ENCODE measurements at regions not wholly inside any gene's neighbourhood (a gene's known extent, or its start where the extent isn't known, plus 50 kb on each side); places are given as distances from the start of the nearest gene placed in this dataset.

DNA sequence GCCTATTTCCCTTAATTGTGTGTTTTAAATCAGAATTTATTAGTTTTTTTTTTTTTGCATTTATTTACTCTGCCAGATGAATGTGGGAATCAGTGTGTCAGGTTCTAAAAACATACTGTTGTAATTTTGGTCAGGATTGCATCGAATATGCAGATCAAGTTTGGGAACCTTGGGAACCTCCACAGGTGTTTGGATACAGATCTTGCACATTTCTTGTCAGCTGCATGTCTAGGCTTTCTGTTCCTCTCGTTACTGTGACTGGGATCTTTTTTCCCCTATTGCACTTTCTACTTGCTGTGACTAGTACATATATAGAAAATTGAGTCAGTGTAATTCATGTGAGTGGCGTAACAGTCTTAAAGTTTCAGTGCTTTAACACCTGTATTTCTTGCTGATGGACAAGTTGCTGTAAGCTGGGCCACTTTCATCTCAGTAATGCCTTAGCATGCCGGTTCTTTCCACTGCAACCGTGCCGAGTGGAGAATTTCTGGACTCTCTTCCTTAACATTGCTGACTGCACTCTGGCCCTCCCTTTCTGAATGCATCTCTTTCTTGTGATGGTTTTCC lies 112.5 kb downstream of the TENT4A start:
- Mint-ChIP-seq H3K36me3 (peaks cover 1% of the 10 kb centered on the region), H3K9me3 (peaks cover 7% of the 10 kb centered on the region), H3K4me3 (no peak overlapping the region), H3K4me1 (peaks cover 51% of the 10 kb centered on the region), H3K27me3 (peaks cover 24% of the 10 kb centered on the region), H3K27ac (no peak overlapping the region)
- CTCF ChIA-PET = interaction anchor here (1.4 to 2.8 kb wide), 2 partner anchors 11 to 13 kb away, joined by 4 to 12 read pairs; no protein-coding TSS in a partner anchor
- DNase-seq = no peak

DNA sequence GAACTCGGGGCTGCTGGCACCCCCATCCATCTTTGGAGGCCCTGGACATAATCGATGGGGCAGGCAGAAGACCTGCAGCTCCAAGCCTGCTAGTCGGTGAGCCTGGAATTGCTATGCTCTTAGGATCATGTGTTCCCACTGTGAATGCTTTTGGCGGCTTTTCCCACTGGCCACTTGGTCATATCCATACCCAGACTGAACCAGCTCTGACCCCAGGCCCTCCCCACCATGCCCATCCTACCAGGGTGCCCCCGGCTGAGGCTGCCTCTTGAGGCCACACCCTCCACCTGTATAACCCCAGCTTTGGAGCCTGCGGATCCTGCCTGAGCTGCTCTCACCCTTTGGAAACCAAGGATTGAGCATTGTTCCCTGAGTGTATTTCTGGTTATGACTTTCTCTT lies 113.5 kb downstream of the TENT4A start:
- CTCF ChIA-PET = interaction anchor here (1.4 kb wide), 1 partner anchor 9 kb away, joined by 3 read pairs; no protein-coding TSS in a partner anchor
- Mint-ChIP-seq H3K27ac (no peak overlapping the region), H3K36me3 (peaks cover 3% of the 10 kb centered on the region), H3K27me3 (peaks cover 19% of the 10 kb centered on the region), H3K9me3 (peaks cover 8% of the 10 kb centered on the region), H3K4me3 (no peak overlapping the region), H3K4me1 (peaks cover 58% of the 10 kb centered on the region)
- no peak for DNase-seq

DNA sequence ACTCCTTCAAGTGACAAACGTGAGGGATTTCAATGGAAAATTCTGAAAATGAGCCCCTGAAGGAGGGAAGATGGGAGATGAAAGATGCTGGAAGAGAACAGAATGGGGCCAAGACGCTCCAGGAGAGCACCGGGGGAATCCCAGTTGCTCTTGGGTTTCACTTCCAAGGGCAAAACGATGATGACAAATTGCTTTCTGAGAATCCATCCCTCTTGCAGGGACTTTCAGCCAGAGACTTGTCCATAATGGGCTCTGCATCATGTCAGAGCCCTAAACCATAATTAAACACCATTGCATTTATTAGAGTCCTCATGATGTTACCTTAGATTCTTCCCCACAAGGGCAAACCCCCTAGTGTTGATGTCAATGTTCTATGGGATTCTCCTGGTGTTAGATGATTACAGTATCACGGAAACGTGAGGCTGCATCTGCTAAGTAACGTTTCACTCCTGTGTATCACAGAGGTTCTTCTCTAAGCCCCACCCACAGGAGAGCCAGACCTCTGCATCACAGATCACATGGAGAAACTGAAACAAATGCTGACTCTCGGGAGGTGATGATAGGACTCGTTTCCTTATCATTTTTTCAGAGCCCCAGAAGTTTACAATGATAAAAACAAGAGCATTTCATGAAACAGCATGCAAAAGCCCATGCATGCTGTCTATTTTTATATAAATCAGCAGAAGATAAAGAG lies 114.4 kb downstream of the TENT4A start:
- peak overlapping the region; percentile 96 for H3K27ac Mint-ChIP-seq
- H3K36me3 Mint-ChIP-seq = peaks cover 3% of the 10 kb centered on the region
- H3K4me1 Mint-ChIP-seq = peaks cover 68% of the 10 kb centered on the region
- H3K27me3 Mint-ChIP-seq = peaks cover 12% of the 10 kb centered on the region
- peak overlapping the region; percentile 62 for H3K4me3 Mint-ChIP-seq
- H3K9me3 Mint-ChIP-seq = peaks cover 8% of the 10 kb centered on the region
- CTCF ChIA-PET = interaction anchor here (1.4 kb wide), 1 partner anchor 10 kb away, joined by 3 read pairs; no protein-coding TSS in a partner anchor
- peak; percentile 74 for DNase-seq

DNA sequence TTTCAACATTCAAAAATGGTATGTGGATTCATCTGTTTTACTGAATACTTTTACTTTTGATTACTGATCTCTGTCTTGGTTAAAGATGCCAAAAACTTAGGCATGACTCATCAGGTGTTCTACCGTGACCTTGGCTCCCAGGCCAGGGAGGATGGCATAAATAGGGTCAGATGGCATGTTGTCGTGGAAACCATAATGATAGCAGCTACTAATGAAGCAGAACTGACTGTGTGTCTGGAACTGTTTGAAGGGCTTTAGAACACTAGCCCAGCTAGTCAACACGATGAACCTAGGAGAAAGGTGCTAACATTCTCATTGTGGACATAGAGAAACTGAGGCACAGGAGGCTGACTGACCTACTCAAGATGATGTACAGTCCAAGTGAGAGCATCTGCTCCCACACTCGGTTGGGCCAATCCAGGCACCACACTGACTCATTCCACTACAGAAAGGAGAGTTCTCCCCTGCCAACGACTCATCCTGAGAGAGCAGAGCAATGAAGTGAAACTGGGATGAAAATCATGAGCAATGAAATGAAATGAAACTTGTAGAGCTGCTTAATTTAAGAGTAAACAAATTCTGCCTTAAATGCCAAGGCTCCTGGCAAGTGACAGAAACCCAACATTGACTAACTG lies 116.0 kb downstream of the TENT4A start:
- Mint-ChIP-seq H3K27me3 (no peaks in the 10 kb centered on the region), H3K27ac (peak overlapping the region; percentile 71), H3K4me3 (peak overlapping the region; percentile 17), H3K36me3 (peaks cover 3% of the 10 kb centered on the region), H3K9me3 (peaks cover 11% of the 10 kb centered on the region), H3K4me1 (peaks cover 73% of the 10 kb centered on the region)
- CTCF ChIA-PET = interaction anchor here (2.2 to 2.6 kb wide), 2 partner anchors 9 to 10 kb away, joined by 7 to 10 read pairs; no protein-coding TSS in a partner anchor
- DNase-seq = peak; percentile 48

- CTCF ChIA-PET = interaction anchor here (2.2 to 2.6 kb wide), 2 partner anchors 8 to 11 kb away, joined by 7 to 10 read pairs; no protein-coding TSS in a partner anchor
- no peak for DNase-seq
- Mint-ChIP-seq H3K4me3 (no peak overlapping the region), H3K4me1 (peaks cover 79% of the 10 kb centered on the region), H3K27me3 (no peaks in the 10 kb centered on the region), H3K27ac (peak overlapping the region; percentile 19), H3K36me3 (peaks cover 10% of the 10 kb centered on the region), H3K9me3 (peaks cover 21% of the 10 kb centered on the region)
These were observed 117.5 kb downstream of the TENT4A start for GRCh38 chr5:6830643-6831239.

- Mint-ChIP-seq H3K4me3 (peak overlapping the region; percentile 11), H3K36me3 (peaks cover 10% of the 10 kb centered on the region), H3K4me1 (peaks cover 79% of the 10 kb centered on the region), H3K9me3 (peaks cover 21% of the 10 kb centered on the region), H3K27me3 (no peaks in the 10 kb centered on the region), H3K27ac (peak overlapping the region; percentile 87)
- no peak for DNase-seq
- CTCF ChIA-PET = no interaction called here
These were observed 118.7 kb downstream of the TENT4A start for GRCh38 chr5:6831678-6832671.

DNA sequence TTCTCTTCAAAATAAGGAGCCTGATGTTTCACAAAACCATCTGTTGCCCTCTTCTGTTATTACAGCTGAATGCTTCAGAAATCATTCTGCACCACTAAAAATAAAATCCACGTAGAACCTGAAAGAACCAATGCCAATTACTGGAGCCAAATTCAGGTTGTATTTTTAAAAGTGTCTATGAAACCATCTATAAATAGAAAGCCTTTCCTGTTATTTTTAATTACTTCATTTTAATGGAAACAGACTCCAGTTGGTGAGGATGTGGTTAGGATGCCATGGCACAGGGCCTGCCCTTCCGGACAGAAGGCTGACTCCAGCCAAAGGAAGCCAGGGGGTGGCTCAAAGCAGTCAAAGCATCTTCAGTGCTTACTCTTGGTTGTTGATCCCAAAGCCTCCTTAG lies 119.8 kb downstream of the TENT4A start:
- peaks cover 74% of the 10 kb centered on the region for H3K4me1 Mint-ChIP-seq
- H3K4me3 Mint-ChIP-seq = peak overlapping the region; percentile 52
- peak; percentile 56 for DNase-seq
- peaks cover 3% of the 10 kb centered on the region for H3K27me3 Mint-ChIP-seq
- H3K27ac Mint-ChIP-seq = peak overlapping the region; percentile 87
- CTCF ChIA-PET = interaction anchor here (1.7 kb wide), 1 partner anchor 13 kb away, joined by 7 read pairs; no protein-coding TSS in a partner anchor
- H3K36me3 Mint-ChIP-seq = peaks cover 10% of the 10 kb centered on the region
- peaks cover 21% of the 10 kb centered on the region for H3K9me3 Mint-ChIP-seq

DNA sequence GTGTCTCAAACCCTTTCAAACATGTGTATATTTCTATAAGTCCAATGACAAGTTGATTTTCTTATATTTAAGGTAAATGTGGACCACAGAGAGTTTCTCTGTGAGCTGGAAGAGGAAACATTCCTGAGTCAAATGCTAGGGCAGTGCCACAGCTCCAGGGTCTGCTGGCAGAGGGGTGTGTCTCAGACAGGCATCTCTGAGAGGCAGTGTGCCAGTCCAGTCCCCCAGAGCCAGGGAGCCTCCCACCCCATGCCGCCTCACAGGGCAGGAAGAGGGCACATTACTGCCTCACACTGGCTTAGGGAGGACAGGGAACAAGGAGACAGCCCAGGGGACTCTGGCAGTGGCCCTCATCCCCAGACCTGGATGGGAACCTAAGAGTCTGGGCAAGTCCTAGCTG lies 120.2 kb downstream of the TENT4A start:
- H3K4me1 Mint-ChIP-seq = peaks cover 70% of the 10 kb centered on the region

GRCh38 chr5:6837095-6837494 lies 123.9 kb downstream of the TENT4A start:
- H3K4me1 Mint-ChIP-seq = peaks cover 33% of the 10 kb centered on the region
- H3K27me3 Mint-ChIP-seq = peaks cover 20% of the 10 kb centered on the region
- no peak overlapping the region for H3K27ac Mint-ChIP-seq
- CTCF ChIA-PET = interaction anchor here (1.0 to 2.0 kb wide), 6 partner anchors 12 to 24 kb away, joined by 4 to 12 read pairs (median 9); no protein-coding TSS in a partner anchor
- DNase-seq = no peak
- H3K4me3 Mint-ChIP-seq = no peak overlapping the region
- H3K36me3 Mint-ChIP-seq = peaks cover 7% of the 10 kb centered on the region
- H3K9me3 Mint-ChIP-seq = peaks cover 13% of the 10 kb centered on the region

More for the DNA sequence above, 120.2 kb downstream of the TENT4A start:
- Mint-ChIP-seq H3K4me3 (no peak overlapping the region), H3K27me3 (peaks cover 3% of the 10 kb centered on the region), H3K9me3 (peaks cover 21% of the 10 kb centered on the region), H3K36me3 (peaks cover 10% of the 10 kb centered on the region), H3K27ac (peak overlapping the region; percentile 87)
- DNase-seq = no peak
- CTCF ChIA-PET = interaction anchor here (1.0 to 1.7 kb wide), 2 partner anchors 12 to 14 kb away, joined by 3 to 7 read pairs; no protein-coding TSS in a partner anchor

- no peak overlapping the region for H3K4me3 Mint-ChIP-seq
- H3K4me1 Mint-ChIP-seq = peaks cover 28% of the 10 kb centered on the region
- CTCF ChIA-PET = interaction anchor here (1.0 to 2.0 kb wide), 5 partner anchors 15 to 24 kb away, joined by 4 to 11 read pairs (median 5); no protein-coding TSS in a partner anchor
- H3K27me3 Mint-ChIP-seq = peaks cover 20% of the 10 kb centered on the region
- H3K36me3 Mint-ChIP-seq = peaks cover 7% of the 10 kb centered on the region
- DNase-seq = peak; percentile 60
- no peak overlapping the region for H3K27ac Mint-ChIP-seq
- H3K9me3 Mint-ChIP-seq = peaks cover 13% of the 10 kb centered on the region
These were observed 124.4 kb downstream of the TENT4A start for GRCh38 chr5:6837519-6838110.

DNA sequence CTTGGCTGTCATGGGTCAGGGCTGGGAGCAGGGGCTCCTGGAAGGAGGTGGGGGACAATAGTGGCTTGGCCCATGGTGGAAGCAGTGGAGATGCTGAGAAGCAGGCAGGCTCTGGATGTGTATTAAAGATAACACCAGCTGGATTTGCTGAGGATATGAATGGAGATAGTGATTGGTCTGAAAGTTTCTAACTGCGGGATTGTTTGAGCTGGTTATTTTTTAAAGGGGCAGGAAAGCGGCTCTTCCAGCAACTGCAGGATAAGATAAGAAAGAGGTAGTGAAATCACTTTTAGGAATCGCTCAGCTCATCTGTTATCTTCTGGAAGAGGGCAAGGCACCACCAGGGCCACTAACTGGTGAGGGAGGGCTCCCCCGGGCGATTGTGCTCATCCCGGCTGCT lies 125.5 kb downstream of the TENT4A start:
- CTCF ChIA-PET = interaction anchor here (0.7 to 2.8 kb wide), 7 partner anchors 9 to 1441 kb away, joined by 3 to 23 read pairs (median 5); no protein-coding TSS in a partner anchor
- H3K36me3 Mint-ChIP-seq = peaks cover 7% of the 10 kb centered on the region
- H3K4me1 Mint-ChIP-seq = peaks cover 17% of the 10 kb centered on the region
- peaks cover 24% of the 10 kb centered on the region for H3K27me3 Mint-ChIP-seq
- DNase-seq = no peak
- no peak overlapping the region for H3K4me3 Mint-ChIP-seq
- H3K27ac Mint-ChIP-seq = no peak overlapping the region
- peaks cover 16% of the 10 kb centered on the region for H3K9me3 Mint-ChIP-seq

DNA sequence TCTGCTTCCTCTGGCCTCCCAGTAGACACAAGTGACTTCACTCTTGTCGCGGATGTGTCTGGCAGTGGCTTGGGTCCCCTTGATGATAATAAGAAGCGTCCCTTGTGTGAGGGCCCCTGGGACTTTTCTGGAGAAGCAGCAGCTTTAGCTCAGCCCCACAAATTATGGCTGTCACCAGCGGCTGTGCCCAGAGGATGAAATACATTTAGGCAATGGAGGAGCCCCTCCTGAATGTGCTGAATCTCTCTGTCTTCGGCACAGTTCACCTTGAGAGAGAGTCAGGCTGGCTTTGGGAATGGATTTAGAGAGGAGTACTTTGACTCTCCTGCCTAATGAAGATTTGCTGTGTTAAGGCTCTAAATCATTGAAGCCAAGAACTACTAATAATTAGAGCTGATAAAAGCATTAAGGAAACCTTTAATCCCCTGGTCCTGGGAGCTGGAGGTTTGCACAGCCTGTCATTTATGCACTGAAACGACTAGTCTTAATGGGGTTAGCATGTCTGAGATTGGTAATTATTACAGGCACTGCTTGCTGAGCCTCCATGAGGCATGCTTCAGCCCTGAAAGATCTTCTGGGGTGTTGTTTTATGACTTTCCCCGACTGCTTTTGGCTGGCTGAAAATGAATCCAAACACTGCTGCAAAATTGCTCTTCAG lies 127.0 kb downstream of the TENT4A start:
- Mint-ChIP-seq H3K9me3 (peaks cover 5% of the 10 kb centered on the region), H3K27ac (no peak overlapping the region), H3K27me3 (peaks cover 24% of the 10 kb centered on the region), H3K4me3 (no peak overlapping the region), H3K4me1 (peaks cover 6% of the 10 kb centered on the region), H3K36me3 (peaks cover 2% of the 10 kb centered on the region)
- no peak for DNase-seq
- CTCF ChIA-PET = interaction anchor here (1.4 to 2.8 kb wide), 2 partner anchors 20 to 915 kb away, joined by 3 to 23 read pairs; no protein-coding TSS in a partner anchor
